ENCODE measurements at regions not wholly inside any gene's neighbourhood (a gene's known extent, or its start where the extent isn't known, plus 50 kb on each side); places are given as distances from the start of the nearest gene placed in this dataset.

GRCh38 chr5:133801955-133802751, 166.3 kb downstream of the C5orf15 start:
- TF ChIP-seq, protein P1, sequence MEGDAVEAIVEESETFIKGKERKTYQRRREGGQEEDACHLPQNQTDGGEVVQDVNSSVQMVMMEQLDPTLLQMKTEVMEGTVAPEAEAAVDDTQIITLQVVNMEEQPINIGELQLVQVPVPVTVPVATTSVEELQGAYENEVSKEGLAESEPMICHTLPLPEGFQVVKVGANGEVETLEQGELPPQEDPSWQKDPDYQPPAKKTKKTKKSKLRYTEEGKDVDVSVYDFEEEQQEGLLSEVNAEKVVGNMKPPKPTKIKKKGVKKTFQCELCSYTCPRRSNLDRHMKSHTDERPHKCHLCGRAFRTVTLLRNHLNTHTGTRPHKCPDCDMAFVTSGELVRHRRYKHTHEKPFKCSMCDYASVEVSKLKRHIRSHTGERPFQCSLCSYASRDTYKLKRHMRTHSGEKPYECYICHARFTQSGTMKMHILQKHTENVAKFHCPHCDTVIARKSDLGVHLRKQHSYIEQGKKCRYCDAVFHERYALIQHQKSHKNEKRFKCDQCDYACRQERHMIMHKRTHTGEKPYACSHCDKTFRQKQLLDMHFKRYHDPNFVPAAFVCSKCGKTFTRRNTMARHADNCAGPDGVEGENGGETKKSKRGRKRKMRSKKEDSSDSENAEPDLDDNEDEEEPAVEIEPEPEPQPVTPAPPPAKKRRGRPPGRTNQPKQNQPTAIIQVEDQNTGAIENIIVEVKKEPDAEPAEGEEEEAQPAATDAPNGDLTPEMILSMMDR (IDR thresholded peaks at IDR 0.05; ENCODE audit: low read length): no peak
- TF ChIP-seq EZH2 (IDR thresholded peaks at IDR 0.05; ENCODE audit: borderline replicate concordance, low read length): no peak

Measured in OCI-LY1 (cell line).